SW 1271 (cell line): ENCODE measurements at regions not wholly inside any gene's neighbourhood (a gene's known extent, or its start where the extent isn't known, plus 50 kb on each side); places are given as distances from the start of the nearest gene placed in this dataset.
"Not testable (repeated sequence)": the region's sequence is repeated elsewhere in the genome, so short reads cannot be mapped to it uniquely, and the experiment has no call there.

ENCODE experiments used
- DNase-seq, 2 experiments: peaks; one replicate each; lab custom pipeline; 2025; lab: John Stamatoyannopoulos, UW

GRCh38 chr13:22939157-22939556 lies 241.6 kb upstream of the SGCG start:
- DNase-seq, result no peak

- no peak for DNase-seq
These were observed 240.6 kb upstream of the SGCG start for GRCh38 chr13:22940090-22940710.

GRCh38 chr13:22940736-22941135 lies 240.0 kb upstream of the SGCG start:
- DNase-seq, result no peak

- DNase-seq, result not testable (repeated sequence)
These were observed 239.3 kb upstream of the SGCG start for GRCh38 chr13:22941495-22941894.

GRCh38 chr13:22942831-22943230 lies 237.9 kb upstream of the SGCG start:
- not testable (repeated sequence) for DNase-seq

- DNase-seq, result no peak
These were observed 236.4 kb upstream of the SGCG start for GRCh38 chr13:22944378-22944777.

- DNase-seq, result no peak
These were observed 235.2 kb upstream of the SGCG start for GRCh38 chr13:22945321-22946226.

GRCh38 chr13:22948421-22948820 lies 232.4 kb upstream of the SGCG start:
- no peak for DNase-seq

- DNase-seq, result not testable (repeated sequence)
These were observed 228.8 kb upstream of the SGCG start for GRCh38 chr13:22952018-22952417.

- DNase-seq, result not testable (repeated sequence)
These were observed 225.6 kb upstream of the SGCG start for GRCh38 chr13:22955147-22955546.

- DNase-seq, result not testable (repeated sequence)
These were observed 224.2 kb upstream of the SGCG start for GRCh38 chr13:22956456-22957115.

- DNase-seq, result not testable (repeated sequence)
These were observed 220.9 kb upstream of the SGCG start for GRCh38 chr13:22959859-22960258.

GRCh38 chr13:22960827-22961226 lies 220.0 kb upstream of the SGCG start:
- DNase-seq, result no peak

GRCh38 chr13:22961342-22961741 lies 219.4 kb upstream of the SGCG start:
- DNase-seq, result not testable (repeated sequence)

GRCh38 chr13:22961835-22962537 lies 218.8 kb upstream of the SGCG start:
- no peak for DNase-seq

GRCh38 chr13:22963384-22964053 lies 217.3 kb upstream of the SGCG start:
- DNase-seq, result not testable (repeated sequence)

- DNase-seq, result no peak
These were observed 216.4 kb upstream of the SGCG start for GRCh38 chr13:22964245-22964966.

GRCh38 chr13:22965011-22965857 lies 215.5 kb upstream of the SGCG start:
- DNase-seq, result not testable (repeated sequence)

- not testable (repeated sequence) for DNase-seq
These were observed 214.9 kb upstream of the SGCG start for GRCh38 chr13:22965858-22966239.

GRCh38 chr13:22966753-22967152 lies 214.0 kb upstream of the SGCG start:
- DNase-seq, result not testable (repeated sequence)
